ENCODE measurements at regions not wholly inside any gene's neighbourhood (a gene's known extent, or its start where the extent isn't known, plus 50 kb on each side); places are given as distances from the start of the nearest gene placed in this dataset.

DNA sequence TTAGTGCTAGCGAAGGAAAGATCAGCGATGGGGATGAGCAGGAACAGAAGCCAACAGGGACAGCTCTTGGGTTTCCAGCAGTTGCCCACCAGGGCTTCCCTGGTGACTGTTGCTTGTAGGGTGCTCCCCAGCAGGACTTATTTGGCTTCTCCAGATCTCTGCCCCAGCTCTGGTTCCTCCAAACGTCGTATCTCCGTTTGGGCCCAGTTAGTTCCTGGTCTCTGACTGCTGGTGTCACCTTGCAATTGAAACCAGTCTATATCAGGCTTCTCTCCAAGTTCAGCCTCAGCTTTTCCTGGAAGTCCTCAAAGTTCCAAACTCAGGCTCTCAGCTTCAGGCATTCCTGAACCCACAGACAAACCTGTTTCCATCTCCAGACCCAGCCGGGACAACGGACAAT is 70.8 kb upstream of the NXT1 start:
- no peak for DNase-seq (ENCODE audit: low read depth in 2 of 2)

DNA sequence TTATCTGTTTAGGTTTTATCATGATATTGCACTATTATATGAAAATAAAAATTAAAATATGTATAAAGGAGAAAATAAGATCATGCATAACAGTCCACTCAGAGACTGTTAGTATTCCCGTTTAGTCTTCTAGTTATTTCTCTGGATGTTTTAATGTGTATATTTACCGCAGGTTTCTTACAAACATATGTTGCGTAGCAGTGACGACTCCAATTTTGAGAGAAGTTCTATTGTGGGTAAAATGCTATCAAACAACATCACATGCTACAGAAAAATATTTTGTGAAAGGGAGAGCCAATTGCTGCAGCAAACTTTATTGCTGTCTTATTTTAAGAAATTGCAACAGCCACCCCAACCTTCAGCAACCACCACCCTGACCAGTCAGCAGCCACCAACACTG is 72.4 kb upstream of the NXT1 start:
- no peak for DNase-seq (ENCODE audit: low read depth in 2 of 2)

DNA sequence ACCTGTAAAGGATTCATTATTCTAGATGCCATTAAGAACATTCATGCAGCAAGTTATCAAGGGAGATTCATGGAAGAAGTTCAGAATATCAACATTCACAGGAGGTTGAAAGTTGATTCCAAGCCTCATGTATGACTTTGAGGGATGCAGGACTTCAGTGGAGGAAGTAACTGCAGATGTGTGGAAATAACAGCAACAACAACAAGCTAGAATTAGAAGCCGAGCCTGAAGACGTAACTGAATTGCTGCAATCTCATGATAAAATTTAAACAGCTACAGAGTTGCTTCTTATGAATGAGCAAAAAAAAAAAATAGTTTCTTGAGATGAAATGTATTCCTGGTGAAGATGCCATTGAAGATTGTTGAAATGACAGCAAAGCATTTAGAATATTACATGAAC is 73.3 kb upstream of the NXT1 start:
- DNase-seq (ENCODE audit: low read depth in 2 of 2), result no peak

DNA sequence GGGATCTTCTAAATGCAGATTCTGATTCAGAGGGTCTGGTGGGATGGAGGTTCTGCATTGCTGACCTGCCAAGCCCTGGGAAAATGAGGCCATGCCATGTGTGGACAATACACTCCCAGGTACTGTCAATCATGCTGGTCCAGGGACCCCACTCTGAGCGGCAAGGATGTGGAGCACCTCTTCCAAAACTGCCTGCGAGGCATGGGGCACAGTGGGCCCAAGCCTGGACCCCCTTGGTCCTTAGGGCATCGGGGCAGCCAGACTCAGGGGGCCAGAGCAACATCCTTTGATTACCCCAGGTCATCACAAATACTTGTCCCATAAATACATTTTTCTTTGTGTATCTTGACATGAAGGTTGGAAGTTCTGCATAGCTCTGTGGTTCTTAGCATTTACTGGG is 76.8 kb upstream of the NXT1 start:
- DNase-seq (ENCODE audit: low read depth in 2 of 2), result no peak

DNA sequence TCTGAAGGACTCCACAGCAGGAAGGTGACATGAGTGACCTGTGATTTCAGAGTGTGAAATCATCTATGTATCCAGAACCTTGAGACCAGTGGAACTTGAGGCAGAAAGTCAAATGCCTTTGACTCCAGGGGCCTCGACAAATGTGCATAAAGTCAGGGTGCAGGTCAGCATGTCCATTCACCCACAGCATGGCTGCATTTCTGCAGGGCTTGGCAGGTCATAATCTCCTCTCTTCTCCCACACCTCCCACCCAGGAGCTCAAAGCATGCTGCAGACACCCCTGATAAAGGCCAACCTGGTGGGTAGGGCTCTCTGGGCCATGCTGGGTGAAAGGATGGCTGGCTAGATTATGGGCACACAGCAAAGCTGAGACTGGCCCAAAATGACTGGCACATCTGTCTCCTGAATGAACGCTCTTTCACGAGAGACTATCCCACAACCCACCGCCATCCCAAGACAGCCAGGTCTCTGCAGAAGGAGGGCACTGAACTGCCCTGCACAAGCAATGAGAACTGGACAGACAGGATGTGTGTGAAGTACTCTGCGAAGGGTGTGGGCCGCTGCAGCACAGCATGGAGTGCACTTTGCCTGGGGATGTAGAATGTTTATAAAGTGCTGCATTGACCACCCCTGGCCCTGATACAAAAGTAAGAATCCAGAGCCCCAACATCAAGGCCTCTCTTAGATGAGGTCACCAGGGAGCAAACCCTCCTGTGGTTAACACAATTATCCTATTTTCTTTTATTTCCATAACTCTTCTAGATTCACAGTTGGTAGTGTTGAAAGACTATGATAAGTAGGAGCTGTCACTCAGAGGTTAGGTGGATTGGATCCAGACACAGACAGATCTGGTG is 78.2 kb upstream of the NXT1 start:
- no peak for DNase-seq (ENCODE audit: low read depth in 2 of 2)

DNA sequence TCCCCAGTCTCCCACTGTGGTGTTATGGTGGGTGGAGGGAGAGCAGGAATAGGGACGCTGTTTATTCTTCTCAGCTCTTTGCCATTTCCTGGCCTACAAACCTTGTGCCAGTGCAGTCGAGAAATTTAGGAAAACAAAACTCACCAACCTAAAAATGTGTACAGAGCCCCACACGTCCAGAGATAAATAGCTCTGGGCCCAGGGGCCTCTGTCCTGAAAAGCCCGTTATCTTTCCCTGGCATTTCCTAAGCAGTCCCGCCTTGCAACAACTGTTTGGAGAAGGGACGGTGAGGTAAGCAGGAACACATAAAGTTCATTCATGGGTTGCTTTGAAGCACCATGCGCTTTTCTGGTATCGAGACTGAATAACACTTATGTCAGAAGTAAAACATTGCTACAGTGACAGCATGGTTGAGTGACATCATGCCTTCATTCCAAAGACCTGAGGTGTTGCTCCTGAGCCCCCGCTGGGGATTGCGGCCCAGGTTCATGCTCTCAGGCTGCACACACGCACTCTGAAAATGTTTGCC is 80.1 kb upstream of the NXT1 start:
- no peak for DNase-seq (ENCODE audit: low read depth in 2 of 2)

DNA sequence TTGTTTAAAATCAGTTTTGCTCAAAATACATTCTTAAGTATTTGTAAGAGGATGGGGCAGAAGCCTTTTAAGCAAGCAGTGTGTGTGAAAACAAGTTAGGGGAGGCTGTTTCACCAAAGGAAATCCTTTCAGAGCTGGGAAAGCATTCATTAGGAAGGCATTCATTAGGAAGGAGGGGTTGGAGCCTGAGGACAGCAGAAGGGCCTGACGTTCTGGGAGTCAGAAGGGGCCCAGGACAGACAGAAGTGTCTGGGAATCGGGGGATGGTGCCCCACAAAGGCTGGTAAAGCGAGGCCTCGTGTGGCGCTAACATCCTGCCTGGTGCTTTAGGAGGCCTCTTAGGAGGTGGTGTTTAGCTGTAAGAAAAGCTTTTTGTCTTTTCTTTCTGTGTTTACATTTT is 80.6 kb upstream of the NXT1 start:
- DNase-seq (ENCODE audit: low read depth in 2 of 2), result no peak

DNA sequence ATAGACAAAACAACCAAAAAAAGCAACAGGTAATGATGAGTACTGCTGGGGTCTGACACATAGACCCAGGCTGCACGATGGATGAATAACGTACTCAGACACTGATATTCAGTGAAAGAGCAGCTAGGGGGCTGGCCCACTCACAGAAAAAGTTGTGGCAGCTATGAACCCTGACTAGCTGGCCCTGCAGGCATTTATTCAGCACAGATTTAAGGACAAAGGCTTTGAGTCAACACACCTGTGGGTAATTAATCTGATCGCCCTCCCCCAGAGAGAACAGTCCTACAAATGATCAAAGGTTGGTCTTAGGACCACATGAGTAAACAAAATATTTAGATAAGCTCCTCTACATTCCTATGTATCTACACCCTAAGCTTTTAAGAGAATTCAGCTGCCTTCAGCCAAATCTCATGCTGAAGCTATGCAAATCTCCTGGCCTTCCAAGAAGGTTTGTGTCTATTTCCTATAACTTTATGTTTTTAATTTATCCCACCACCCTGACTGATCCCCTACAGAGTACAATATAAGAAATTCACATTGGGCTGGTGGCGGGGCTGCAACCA is 81.7 kb upstream of the NXT1 start:
- DNase-seq (ENCODE audit: low read depth in 2 of 2), result no peak

DNA sequence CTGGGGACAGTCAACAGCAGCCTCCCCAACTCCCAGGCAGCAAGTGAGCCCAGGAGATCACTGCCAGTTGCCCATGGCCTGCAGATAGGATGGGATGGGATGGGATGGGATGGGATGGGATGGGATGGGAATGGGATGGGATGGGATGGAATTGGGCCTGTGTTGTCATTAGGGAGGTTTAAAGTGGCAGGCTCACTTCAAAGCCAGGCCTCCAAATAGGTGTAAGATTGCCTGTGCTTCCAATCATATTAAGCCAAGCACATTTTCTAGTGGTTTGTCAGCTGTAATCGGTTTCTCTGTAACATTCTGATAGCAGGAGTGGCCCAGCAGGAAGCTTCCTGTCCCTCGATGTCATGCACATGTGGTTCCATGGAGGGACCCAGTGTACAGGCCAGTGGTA is 82.7 kb upstream of the NXT1 start:
- no peak for DNase-seq (ENCODE audit: low read depth in 2 of 2)

DNA sequence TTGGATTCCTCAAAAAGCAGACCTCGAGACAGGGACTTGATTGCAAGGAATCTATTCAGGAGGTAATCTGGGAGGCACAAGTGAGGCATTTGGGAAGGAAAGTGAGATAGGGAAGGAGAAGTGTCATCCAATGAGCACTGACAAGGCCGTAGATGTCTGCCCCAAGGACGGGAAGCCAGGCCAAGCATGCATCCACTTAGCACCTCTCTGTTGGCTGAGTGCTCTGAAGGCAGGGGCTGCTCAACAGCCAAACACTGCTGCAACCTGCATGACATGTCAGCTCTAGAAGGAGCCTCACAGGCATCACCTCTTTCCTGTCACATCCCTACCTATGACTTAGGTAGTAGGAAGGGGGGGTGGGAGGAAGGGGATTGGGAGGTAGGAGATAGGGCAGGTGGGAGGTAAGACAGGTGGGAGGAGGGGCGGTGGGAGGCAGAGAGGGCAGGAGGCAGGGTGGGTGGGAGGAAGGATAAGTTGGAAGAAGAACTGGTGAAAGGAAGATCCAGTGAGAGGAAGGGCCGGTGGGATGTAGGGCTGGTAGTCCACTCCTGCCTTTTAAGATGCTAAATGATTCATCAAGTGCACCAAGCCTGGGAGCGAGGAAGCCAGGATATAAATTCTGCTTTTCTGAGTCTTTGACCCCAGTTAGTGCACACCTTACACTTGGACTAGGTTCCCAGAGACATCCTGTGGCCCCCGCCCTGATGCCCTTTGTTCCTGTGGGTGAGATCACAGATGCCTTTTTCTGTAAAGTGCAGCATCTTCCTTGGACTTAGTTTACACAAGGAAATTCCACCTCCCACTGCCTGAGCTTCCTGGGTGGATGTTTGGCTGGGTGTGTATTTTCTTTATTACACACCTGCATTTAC is 83.8 kb upstream of the NXT1 start:
- DNase-seq (ENCODE audit: low read depth in 2 of 2), result no peak

DNA sequence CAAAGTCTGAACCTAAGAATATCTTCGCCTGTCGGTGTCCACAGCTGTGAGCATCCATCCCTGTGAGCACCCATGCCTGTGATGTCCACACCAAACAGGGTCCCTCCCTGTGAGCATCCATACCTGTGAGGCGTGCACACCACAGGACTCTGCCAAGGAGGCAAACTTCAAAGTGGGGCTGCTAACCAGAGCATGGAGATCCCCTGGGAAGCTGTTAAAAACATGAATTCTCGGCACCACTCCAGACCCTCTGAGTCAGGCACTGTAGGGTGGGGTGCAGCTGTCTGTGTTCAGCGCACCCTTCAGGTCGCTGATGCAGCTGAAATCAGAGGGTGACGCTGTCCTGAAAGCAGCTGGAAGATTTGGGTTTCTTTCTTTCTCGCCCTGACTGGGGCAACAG is 85.4 kb upstream of the NXT1 start:
- no peak for DNase-seq (ENCODE audit: low read depth in 2 of 2)

DNA sequence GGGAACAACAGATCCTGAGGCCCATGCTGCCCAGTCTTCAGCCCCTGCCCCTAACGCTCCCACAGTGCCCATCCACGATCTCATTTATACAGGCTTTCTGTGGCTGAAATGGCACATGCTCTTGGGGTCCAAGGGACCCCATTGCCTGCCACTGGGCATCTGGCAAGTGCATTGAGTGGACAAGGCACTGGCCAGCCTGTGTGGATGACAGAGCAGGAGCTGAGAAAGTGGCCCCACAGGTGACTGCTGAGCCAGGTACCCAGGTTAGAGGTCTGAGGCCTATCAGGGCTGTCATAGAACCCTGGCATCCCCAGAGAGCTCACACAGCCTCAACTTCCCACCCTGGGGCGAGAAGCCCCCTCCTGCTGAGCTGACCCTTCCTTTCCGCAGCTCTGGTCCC is 86.0 kb upstream of the NXT1 start:
- DNase-seq (ENCODE audit: low read depth in 2 of 2), result no peak

DNA sequence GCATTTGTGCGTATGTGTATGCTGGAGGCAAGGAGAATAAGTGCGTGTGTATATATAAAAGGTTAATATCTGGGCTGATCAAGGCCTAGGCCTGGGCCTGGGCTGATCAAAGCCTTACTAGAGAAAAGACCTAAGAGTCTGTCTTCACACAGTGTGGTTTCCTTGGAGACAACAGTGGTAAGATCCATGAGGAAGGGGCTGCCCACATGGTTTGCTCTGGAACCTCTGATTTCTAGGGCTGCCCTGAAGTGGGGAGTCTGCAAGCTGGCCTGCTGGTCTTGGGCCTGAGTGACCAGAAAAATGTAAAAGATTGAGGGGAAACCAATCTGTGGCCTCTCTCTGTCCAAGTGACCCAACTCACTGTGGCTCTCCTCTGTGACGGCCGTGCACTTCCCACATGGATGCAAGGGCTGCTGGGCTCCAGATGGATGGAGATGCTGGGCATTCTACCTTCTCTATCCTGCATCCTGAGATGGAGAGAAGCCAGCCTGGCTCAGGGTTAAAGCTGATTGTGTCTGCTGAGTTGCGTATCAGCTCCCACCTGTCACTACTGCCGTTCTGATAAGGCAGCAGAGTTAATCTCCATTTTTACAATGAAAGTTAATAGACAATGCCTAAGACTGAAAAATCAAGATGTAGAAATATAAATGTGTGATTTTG is 90.3 kb upstream of the NXT1 start:
- DNase-seq (ENCODE audit: low read depth in 2 of 2), result no peak

DNA sequence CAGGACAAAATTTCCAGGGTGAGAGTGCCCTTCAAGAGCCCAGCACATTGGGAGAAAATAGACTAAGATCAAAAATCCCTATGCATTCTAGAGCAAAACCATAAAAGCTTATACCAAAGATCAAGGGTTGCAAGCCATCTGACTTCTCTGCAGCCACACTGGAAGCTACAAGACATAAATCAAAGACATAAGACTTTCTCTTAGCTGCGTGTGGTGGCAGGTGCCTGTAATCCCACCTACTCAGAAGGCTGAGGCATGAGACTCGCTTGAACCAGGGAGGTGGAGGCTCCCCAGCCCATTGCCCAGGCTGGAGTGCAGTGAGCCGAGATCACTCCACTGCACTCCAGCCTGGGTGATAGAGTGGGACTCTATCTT is 91.9 kb upstream of the NXT1 start:
- DNase-seq (ENCODE audit: low read depth in 2 of 2), result no peak

DNA sequence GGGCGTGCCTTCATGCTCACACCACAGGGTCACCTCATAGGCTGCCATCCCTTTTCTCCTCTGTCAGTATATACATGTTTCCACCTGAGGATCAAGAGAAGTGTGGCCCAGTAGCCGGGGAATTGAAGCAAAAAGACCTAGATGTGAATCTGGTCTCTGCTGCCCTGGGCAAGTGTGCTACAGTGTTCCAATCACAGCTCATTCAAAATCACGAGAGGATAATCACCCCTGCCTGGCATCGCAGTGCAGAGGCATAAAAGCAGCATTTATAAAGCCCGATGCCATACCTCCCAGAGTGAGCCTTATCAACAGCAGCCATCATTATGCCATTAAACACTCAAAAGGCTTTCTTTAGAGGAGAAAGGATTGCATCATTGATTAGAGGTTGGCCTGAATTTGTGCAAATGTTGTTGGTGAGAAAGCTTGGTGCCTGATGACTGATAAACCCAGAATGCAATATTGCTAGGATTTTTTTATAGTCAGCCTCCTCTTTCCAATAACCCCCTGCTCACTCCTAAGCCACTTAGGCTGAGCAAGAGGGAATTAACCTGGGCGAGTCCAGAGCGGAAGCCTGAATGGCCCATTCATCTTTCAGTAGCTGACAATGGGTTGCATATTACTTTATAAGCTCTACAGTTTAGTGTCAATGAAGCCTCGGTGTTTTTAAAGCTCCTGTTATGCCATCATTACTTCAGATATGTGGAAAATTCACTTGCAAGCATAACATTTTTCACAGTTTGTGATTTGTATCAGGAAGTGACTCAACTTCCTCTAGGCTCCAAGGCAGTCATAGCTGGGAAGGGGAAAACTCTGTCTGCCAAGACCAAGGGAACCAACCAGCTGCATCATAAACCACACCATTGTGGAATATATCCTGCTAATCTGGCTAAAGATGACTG is 92.5 kb upstream of the NXT1 start:
- DNase-seq (ENCODE audit: low read depth in 2 of 2), result no peak

DNA sequence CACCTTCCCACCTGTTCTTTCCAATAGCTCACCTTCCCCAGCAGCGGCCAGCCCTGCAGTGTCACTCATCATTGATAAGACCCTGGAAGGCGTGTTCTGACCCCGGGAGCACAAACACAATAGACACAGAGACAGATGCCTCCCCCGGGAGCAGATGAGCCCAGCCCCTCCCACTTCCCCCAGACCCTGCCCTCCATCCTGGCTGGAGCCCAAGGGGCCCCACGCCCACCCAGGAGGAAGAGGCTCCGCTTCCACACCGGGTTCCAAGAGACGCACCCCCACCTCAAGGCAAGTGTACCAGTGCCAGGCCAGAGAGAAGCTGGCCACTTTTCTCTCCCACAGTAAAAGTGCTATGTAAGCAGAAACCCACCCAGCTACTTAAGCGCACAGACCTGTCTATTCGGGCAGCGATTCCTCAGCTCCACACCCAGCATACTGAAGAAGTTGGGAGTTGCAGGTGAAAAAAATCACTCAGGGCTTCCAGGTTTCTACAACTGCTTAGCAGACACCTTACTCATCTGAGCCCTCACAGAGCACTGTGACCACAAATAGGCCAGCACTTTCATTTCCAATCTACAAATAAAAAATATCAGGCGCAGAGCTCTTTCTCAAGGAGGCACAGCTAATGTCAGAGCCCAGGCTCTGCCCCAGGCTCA is 93.4 kb upstream of the NXT1 start:
- no peak for DNase-seq (ENCODE audit: low read depth in 2 of 2)

DNA sequence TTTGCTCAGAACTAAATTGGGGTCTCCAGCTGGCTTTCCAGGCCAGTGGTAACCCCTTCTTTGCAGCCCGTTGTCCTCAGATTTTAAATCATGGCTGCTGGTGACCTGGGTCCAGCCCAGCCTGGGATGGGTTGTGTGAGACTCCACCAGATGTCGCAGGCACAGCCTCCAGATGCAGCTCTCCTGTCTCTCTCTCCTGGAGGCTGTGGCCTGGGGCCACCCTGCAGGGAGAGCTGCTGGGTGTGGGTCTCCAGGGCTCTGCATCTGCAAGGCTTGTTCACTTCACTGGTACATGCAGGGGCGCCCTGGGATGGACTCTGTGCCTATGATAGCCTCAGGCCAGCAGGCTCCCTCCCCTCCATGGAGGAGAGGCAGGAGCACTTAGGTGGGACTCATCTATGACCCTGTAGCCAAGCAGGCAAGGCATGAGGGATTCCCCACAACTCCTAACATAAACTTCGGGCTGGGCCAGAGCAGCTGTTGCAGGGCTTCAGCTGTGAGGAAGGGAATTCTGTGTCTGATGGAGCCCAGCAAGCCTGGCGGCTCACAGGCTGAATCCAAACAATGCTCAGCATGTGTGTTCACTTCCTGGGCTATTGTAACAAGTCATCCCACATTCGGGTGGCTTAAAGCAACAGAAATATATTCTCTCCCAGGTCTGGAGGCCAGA is 94.7 kb upstream of the NXT1 start:
- DNase-seq (ENCODE audit: low read depth in 2 of 2), result no peak

DNA sequence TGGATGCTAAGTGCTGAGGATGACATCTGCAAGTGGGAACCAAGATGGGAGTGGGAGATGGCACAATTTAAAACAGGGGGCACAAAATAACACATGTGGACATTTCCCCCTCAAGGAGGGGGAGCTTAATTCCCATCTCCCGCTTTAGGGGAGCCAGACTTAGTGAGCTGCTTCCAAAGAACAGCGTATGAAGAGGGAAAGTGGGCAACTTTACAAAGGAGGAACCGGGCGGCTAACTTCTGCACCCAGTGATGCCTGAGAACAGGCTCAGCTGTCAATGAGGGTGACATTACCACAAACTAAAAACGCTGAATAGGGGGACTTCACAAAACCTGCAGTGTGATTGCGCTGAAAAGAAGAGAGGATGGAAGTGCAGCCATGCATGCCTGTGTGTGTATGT is 95.5 kb upstream of the NXT1 start:
- DNase-seq (ENCODE audit: low read depth in 2 of 2), result no peak

DNA sequence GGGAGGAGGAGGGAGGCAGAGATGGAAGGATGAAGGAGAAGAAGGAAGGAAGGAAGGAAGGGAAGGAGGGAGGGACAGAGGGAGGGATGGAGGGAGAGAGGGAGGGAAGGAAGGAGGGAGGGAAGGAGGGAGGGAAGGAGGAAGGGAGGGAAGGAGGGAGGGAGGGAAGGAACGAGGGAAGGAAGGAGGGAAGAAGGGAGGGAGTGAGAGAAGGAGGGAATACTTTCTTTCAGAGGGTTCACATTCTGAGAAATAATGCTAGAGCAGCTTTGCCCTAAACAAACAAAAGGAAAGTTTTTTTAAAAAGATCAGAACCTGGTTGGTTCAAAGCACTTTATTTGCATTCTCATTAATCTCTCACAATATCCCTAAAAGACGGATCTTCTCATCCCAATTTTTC is 96.1 kb upstream of the NXT1 start:
- DNase-seq (ENCODE audit: low read depth in 2 of 2), result no peak

DNA sequence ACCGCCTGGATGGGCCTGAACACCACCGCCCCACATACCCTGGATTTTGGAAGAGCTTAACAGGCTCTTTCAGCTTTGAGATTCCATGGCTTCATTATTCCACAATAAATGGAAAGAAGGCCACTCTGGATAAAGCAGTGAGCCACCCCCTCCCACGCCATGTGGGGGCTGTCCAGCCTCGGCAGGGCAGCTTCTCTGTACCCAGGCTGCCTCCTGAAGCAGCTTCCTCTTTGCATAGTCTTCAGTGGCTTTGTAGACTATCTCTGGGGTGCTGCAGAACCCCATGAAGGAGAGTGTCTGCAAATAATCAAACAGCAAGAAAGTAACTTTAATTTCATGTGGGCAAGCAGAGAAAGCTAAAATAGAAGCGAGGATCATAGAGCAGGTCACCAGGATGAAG is 96.6 kb upstream of the NXT1 start:
- no peak for DNase-seq (ENCODE audit: low read depth in 2 of 2)

All from stimulated activated CD4-positive, alpha-beta T cell treated with anti-CD3 and anti-CD28 coated beads, Interleukin-1b, Interleukin-23, amount 100 ng/mL, for 4 hours (primary cell).